Astrocyte of the spinal cord (primary cell): ENCODE measurements at regions not wholly inside any gene's neighbourhood (a gene's known extent, or its start where the extent isn't known, plus 50 kb on each side); places are given as distances from the start of the nearest gene placed in this dataset.

Experiments used
- DNase-seq: peaks from one replicate; pipeline ENCODE4 v3.0.0; 2011; ENCODE audit warnings: low read depth, low spot score
- H3K4me3 ChIP-seq: 2 replicates; pipeline ENCODE4 v1.5.1; 2011; ENCODE audit warnings: low read depth, mild to moderate bottlenecking, low read length, moderate library complexity
- CTCF ChIP-seq: IDR thresholded peaks from 2 replicates; pipeline ENCODE4 v1.5.1; 2012; ENCODE audit warnings: low read depth, mild to moderate bottlenecking, low read length, inconsistent platforms
- in situ Hi-C: cut with HindIII; loops from 2 replicates; pipeline ENCODE4 v1.10.0; 2017; ENCODE audit warnings: low sequenced_read_pairs

- peak; percentile 95 for DNase-seq
These were observed 172.4 kb downstream of the FBXO15 start for GRCh38 chr18:73975266-73975665.

GRCh38 chr18:73973972-73974371, 173.7 kb downstream of the FBXO15 start:
- in situ Hi-C loops: no loop called here
- no peak for TF ChIP-seq CTCF
- no peak for DNase-seq
- H3K4me3 ChIP-seq: no peak overlapping the region

More at GRCh38 chr18:73975266-73975665, 172.4 kb downstream of the FBXO15 start:
- H3K4me3 ChIP-seq: no peak overlapping the region
- in situ Hi-C loops: no loop called here
- peak; percentile 2 for TF ChIP-seq CTCF

GRCh38 chr18:73966954-73967353, 180.7 kb downstream of the FBXO15 start:
- in situ Hi-C loops: no loop called here
- H3K4me3 ChIP-seq: no peak overlapping the region
- no peak for TF ChIP-seq CTCF
- no peak for DNase-seq

- peak; percentile 79 for DNase-seq
- TF ChIP-seq CTCF: no peak
- in situ Hi-C loops: no loop called here
These were observed 185.4 kb downstream of the FBXO15 start for GRCh38 chr18:73962256-73962655.

GRCh38 chr18:73961804-73962203, 185.8 kb downstream of the FBXO15 start:
- in situ Hi-C loops: no loop called here
- H3K4me3 ChIP-seq: no peak overlapping the region
- no peak for DNase-seq
- TF ChIP-seq CTCF: no peak

More at GRCh38 chr18:73962256-73962655, 185.4 kb downstream of the FBXO15 start:
- H3K4me3 ChIP-seq: no peak overlapping the region

- TF ChIP-seq CTCF: no peak
- no peak overlapping the region for H3K4me3 ChIP-seq
- in situ Hi-C loops: no loop called here
- peak; percentile 16 for DNase-seq
These were observed 188.3 kb downstream of the FBXO15 start for GRCh38 chr18:73959352-73959751.

GRCh38 chr18:73954268-73954667, 193.4 kb downstream of the FBXO15 start:
- no peak for DNase-seq
- in situ Hi-C loops: no loop called here
- H3K4me3 ChIP-seq: no peak overlapping the region
- no peak for TF ChIP-seq CTCF
